Osteoblast (primary cell): ENCODE measurements at regions not wholly inside any gene's neighbourhood (a gene's known extent, or its start where the extent isn't known, plus 50 kb on each side); places are given as distances from the start of the nearest gene placed in this dataset.

ENCODE experiments used
- DNase-seq: peaks from one replicate; pipeline ENCODE4 v3.0.0; 2011; ENCODE audit warnings: low spot score, mixed read lengths; ENCODE audit not compliant: insufficient read length; ENCODE audit errors: missing footprints
- H2AFZ ChIP-seq: 2 replicates; pipeline ENCODE4 v1.6.0; 2011; ENCODE audit warnings: mild to moderate bottlenecking, low read length
- H3K27ac ChIP-seq: 2 replicates; pipeline ENCODE4 v1.5.1; 2011; ENCODE audit warnings: mild to moderate bottlenecking, low read depth, low read length, moderate library complexity
- H3K27me3 ChIP-seq: 2 replicates; pipeline ENCODE4 v1.6.0; 2012; ENCODE audit warnings: mild to moderate bottlenecking, control low read depth, inconsistent platforms, low read length, moderate library complexity; ENCODE audit not compliant: insufficient read depth
- H3K36me3 ChIP-seq: 2 replicates; pipeline ENCODE4 v1.5.1; 2011; ENCODE audit warnings: mild to moderate bottlenecking, low read length, control low read depth, moderate library complexity; ENCODE audit not compliant: insufficient read depth
- H3K4me1 ChIP-seq: 2 replicates; pipeline ENCODE4 v1.5.1; 2011; ENCODE audit warnings: mild to moderate bottlenecking, low read length, control low read depth, moderate library complexity; ENCODE audit not compliant: insufficient read depth
- H3K4me2 ChIP-seq: 2 replicates; pipeline ENCODE4 v1.6.0; 2011; ENCODE audit warnings: mild to moderate bottlenecking, low read length; ENCODE audit not compliant: insufficient read depth
- H3K4me3 ChIP-seq: fragments of 200-600 bp; sonication (generic); 3 replicates; pipeline ENCODE4 v1.5.1; 2012; ENCODE audit warnings: mild to moderate bottlenecking, low read length, inconsistent platforms; ENCODE audit not compliant: insufficient read depth
- H3K79me2 ChIP-seq: 2 replicates; pipeline ENCODE4 v1.6.0; 2012; ENCODE audit warnings: mild to moderate bottlenecking, low read length, control low read depth, inconsistent platforms; ENCODE audit not compliant: insufficient read depth
- H3K9me3 ChIP-seq: 2 replicates; pipeline ENCODE4 v1.5.1; 2011; ENCODE audit warnings: low read depth, low read length, control low read depth
- H4K20me1 ChIP-seq: 2 replicates; pipeline ENCODE4 v1.6.0; 2012; ENCODE audit warnings: mild to moderate bottlenecking, low read length, control low read depth; ENCODE audit not compliant: insufficient read depth
- CTCF ChIP-seq: IDR thresholded peaks from 2 replicates; pipeline ENCODE4 v1.5.1; 2011; ENCODE audit warnings: mild to moderate bottlenecking, low read depth, low read length, moderate library complexity; ENCODE audit errors: extremely low read depth

DNA sequence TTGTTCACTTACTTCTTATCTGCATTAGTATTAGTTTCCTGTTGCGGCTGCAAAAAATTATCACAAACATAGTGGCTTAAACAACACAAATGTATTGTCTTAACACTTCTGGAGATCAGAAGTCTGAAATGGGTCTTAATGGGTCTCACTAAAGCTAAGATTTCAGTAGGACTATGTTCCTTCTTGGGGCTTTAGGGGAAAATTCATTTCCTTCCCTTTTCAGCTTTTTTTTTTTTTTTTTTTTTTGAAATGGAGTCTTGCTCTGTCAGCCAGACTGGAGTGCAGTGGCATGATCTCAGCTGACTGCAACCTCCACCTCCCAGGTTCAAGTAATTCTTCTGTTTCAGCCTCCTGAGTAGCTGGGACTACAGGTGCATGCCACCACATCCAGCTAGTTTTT is 78.1 kb upstream of the KLF3 start:
- no peaks in the 10 kb centered on the region for H3K36me3 ChIP-seq
- no peaks in the 10 kb centered on the region for H3K79me2 ChIP-seq
- H3K27ac ChIP-seq: no peak overlapping the region
- H3K4me1 ChIP-seq: no peaks in the 10 kb centered on the region
- no peak overlapping the region for H3K4me3 ChIP-seq
- H4K20me1 ChIP-seq: no peaks in the 10 kb centered on the region
- no peak for TF ChIP-seq CTCF
- H2AFZ ChIP-seq: no peak overlapping the region
- H3K27me3 ChIP-seq: peaks cover 6% of the 10 kb centered on the region
- no peak for DNase-seq
- H3K4me2 ChIP-seq: no peak overlapping the region
- H3K9me3 ChIP-seq: no peaks in the 10 kb centered on the region

- Histone ChIP-seq H3K9me3 (no peaks in the 10 kb centered on the region), H3K36me3 (no peaks in the 10 kb centered on the region), H3K4me1 (no peaks in the 10 kb centered on the region), H3K4me2 (no peak overlapping the region), H3K27ac (no peak overlapping the region), H3K4me3 (no peak overlapping the region), H4K20me1 (no peaks in the 10 kb centered on the region), H2AFZ (no peak overlapping the region), H3K79me2 (no peaks in the 10 kb centered on the region), H3K27me3 (peaks cover 4% of the 10 kb centered on the region)
- no peak for DNase-seq
- TF ChIP-seq CTCF: no peak
These were observed 76.9 kb upstream of the KLF3 start for GRCh38 chr4:38587106-38587505.

DNA sequence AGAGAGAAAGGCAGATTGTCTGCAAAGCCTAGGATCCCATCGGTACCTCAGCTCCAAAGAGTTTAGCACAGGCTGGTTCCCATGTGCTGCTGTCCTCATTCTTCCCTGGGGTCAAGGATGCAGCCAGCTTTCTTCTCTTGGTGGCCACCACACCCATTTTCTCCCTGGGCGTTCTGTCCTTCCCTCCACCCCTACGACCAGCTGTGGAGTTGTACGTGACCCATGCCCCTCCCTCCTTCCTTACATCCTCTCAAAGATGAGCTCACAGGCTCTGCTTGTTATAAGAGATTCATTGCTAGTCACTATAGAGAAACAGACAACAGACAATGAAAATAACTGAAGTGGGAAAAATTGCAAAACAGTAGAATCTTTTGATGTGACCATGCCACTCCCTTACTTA is 74.0 kb upstream of the KLF3 start:
- no peak for DNase-seq
- Histone ChIP-seq H3K9me3 (no peaks in the 10 kb centered on the region), H3K27me3 (peaks cover 4% of the 10 kb centered on the region), H3K4me2 (no peak overlapping the region), H3K4me3 (no peak overlapping the region), H3K79me2 (no peaks in the 10 kb centered on the region), H2AFZ (no peak overlapping the region), H4K20me1 (no peaks in the 10 kb centered on the region), H3K27ac (no peak overlapping the region), H3K4me1 (no peaks in the 10 kb centered on the region), H3K36me3 (no peaks in the 10 kb centered on the region)
- TF ChIP-seq CTCF: no peak

- H3K4me1 ChIP-seq: no peaks in the 10 kb centered on the region
- TF ChIP-seq CTCF: no peak
- H3K9me3 ChIP-seq: no peaks in the 10 kb centered on the region
- no peaks in the 10 kb centered on the region for H4K20me1 ChIP-seq
- H3K4me3 ChIP-seq: no peak overlapping the region
- H2AFZ ChIP-seq: no peak overlapping the region
- no peak overlapping the region for H3K27ac ChIP-seq
- peaks cover 4% of the 10 kb centered on the region for H3K27me3 ChIP-seq
- peak; percentile 46 for DNase-seq
- H3K4me2 ChIP-seq: no peak overlapping the region
- H3K36me3 ChIP-seq: no peaks in the 10 kb centered on the region
- H3K79me2 ChIP-seq: no peaks in the 10 kb centered on the region
These were observed 72.2 kb upstream of the KLF3 start for GRCh38 chr4:38591617-38592337.
